ENCODE measurements at regions not wholly inside any gene's neighbourhood (a gene's known extent, or its start where the extent isn't known, plus 50 kb on each side); places are given as distances from the start of the nearest gene placed in this dataset.

DNA sequence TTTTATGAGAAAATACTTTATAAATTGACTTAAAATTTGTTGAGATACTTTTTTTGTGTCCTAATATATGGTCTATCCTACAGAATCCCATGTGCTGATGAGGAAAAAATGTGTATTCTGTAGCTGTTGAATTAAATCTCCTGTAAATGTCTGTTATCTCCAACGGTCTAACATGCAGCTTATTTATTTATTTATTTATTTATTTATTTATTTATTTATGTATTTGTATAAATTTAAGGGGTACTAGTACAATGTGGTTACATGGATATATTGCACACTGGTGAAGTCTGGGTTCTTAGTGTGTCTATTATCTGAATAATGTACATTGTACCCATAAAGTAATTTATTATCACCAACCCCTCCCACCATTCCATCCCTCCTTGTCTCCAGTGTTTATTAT lies 315.5 kb downstream of the TENT5A start:
- no peak for DNase-seq
- no peaks in the 10 kb centered on the region for H3K4me1 ChIP-seq
- no peak overlapping the region for H3K27ac ChIP-seq
- no peaks in the 10 kb centered on the region for H3K9me3 ChIP-seq
- no peaks in the 10 kb centered on the region for H3K36me3 ChIP-seq (ENCODE audit: low read depth, missing control alignments)
- TF ChIP-seq, protein P1, sequence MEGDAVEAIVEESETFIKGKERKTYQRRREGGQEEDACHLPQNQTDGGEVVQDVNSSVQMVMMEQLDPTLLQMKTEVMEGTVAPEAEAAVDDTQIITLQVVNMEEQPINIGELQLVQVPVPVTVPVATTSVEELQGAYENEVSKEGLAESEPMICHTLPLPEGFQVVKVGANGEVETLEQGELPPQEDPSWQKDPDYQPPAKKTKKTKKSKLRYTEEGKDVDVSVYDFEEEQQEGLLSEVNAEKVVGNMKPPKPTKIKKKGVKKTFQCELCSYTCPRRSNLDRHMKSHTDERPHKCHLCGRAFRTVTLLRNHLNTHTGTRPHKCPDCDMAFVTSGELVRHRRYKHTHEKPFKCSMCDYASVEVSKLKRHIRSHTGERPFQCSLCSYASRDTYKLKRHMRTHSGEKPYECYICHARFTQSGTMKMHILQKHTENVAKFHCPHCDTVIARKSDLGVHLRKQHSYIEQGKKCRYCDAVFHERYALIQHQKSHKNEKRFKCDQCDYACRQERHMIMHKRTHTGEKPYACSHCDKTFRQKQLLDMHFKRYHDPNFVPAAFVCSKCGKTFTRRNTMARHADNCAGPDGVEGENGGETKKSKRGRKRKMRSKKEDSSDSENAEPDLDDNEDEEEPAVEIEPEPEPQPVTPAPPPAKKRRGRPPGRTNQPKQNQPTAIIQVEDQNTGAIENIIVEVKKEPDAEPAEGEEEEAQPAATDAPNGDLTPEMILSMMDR (IDR thresholded peaks at IDR 0.05): no peak
- TF ChIP-seq POLR2A (IDR thresholded peaks at IDR 0.05): no peak
- H3K27me3 ChIP-seq: no peaks in the 10 kb centered on the region
- 51 to 67% methylated on average over 1 of the region's 1 CpG for WGBS, 2 donors
- intact Hi-C loops (cut with DNase I; ENCODE audit: low total_unique reads): no loop called here
- H3K4me3 ChIP-seq: no peak overlapping the region

DNA sequence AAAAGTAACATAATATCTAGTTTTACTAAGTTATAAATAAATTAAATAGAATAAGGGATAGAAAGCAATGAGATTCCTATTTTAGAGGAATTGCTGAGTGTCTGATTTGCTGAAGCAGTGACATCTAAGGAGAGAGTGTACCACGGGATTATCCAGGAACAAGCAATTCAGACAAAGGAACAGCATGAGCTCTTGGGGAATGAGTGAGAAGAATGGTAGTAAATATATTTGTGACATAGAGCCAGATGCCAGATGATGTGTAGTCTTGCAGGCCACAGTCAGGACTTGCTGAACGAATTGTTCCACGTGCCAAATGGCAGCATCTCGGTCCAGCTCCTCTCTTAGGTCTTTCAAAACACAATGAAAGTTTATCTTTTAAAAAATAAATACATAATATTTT lies 339.2 kb downstream of the TENT5A start:
- TF ChIP-seq, protein P1 (IDR thresholded peaks at IDR 0.05): no peak
- no peak for TF ChIP-seq POLR2A (IDR thresholded peaks at IDR 0.05)
- 37 to 46% methylated on average over 4 of the region's 4 CpGs for WGBS, 2 donors
- no peaks in the 10 kb centered on the region for H3K9me3 ChIP-seq
- no peak for DNase-seq
- H3K36me3 ChIP-seq (ENCODE audit: low read depth, missing control alignments): no peaks in the 10 kb centered on the region
- H3K27ac ChIP-seq: no peak overlapping the region
- intact Hi-C loops (cut with DNase I; ENCODE audit: low total_unique reads): no loop called here
- H3K27me3 ChIP-seq: no peaks in the 10 kb centered on the region
- H3K4me3 ChIP-seq: no peak overlapping the region
- no peaks in the 10 kb centered on the region for H3K4me1 ChIP-seq

DNA sequence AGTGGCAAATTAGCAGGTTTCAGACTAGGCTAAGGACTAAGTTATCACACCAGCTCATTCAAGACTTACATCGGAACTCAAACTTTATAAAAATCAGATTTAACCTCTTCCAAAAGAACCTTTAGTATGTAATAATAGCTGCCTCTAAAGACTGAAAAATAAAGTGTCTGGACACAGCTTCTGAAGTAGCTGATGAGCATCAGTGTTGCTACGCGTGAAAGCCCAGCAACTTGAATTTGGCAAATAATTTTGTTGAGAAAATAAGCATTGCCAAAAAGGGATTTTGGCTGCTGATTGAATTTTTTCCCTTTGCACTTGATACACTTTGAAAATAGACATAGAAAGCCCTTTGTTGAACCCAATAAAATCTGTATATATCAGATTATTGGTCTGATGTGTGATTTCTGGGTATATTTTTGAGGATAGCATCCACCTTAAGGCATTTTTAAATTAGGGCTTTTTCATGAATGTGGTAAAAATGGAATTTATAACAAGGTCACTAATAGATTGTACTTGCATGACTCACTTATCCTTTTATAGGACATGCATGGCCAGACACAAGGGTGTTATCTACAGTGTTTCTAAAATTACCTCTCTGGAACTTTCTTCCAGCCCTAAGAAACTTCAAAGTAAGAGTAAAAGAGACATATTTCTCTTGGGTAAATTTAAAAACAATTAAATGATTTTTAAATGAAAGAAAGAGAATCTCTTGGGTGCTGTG lies 350.4 kb downstream of the TENT5A start:
- Histone ChIP-seq H3K9me3 (no peaks in the 10 kb centered on the region), H3K27me3 (no peaks in the 10 kb centered on the region), H3K4me1 (peaks cover 7% of the 10 kb centered on the region), H3K27ac (no peak overlapping the region), H3K4me3 (no peak overlapping the region), H3K36me3 (ENCODE audit: low read depth, missing control alignments) (no peaks in the 10 kb centered on the region)
- DNase-seq: no peak
- intact Hi-C loops (cut with DNase I; ENCODE audit: low total_unique reads): no loop called here
- WGBS, 2 donors: 31 to 40% methylated on average over 3 of the region's 3 CpGs
- TF ChIP-seq, protein P1 (IDR thresholded peaks at IDR 0.05): no peak
- no peak for TF ChIP-seq POLR2A (IDR thresholded peaks at IDR 0.05)

DNA sequence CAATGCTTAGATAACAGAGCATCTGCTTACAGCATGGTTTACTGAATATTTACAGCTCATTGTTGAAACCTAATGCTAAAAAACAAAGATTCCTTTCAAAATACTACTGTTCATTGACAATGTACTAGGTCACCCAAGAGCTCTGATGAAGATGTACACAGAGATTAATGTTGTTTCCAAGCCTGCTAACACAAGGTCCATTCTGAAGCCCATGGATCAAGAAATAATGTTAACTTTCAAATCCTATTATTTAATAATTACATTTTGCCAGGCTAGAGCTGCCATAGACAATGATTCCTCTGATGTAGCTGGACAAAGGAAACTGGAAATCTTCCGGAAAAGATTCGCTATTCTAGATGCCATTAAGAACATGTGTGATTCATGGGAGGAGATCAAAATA lies 355.6 kb downstream of the TENT5A start:
- intact Hi-C loops (cut with DNase I; ENCODE audit: low total_unique reads): no loop called here
- 59 to 80% methylated on average over 2 of the region's 2 CpGs for WGBS, 2 donors
- Histone ChIP-seq H3K36me3 (ENCODE audit: low read depth, missing control alignments) (no peaks in the 10 kb centered on the region), H3K27me3 (no peaks in the 10 kb centered on the region), H3K9me3 (no peaks in the 10 kb centered on the region), H3K4me1 (peaks cover under 1% of the 10 kb centered on the region), H3K4me3 (no peak overlapping the region), H3K27ac (no peak overlapping the region)
- TF ChIP-seq POLR2A (IDR thresholded peaks at IDR 0.05): no peak
- TF ChIP-seq, protein P1 (IDR thresholded peaks at IDR 0.05): no peak
- no peak for DNase-seq

DNA sequence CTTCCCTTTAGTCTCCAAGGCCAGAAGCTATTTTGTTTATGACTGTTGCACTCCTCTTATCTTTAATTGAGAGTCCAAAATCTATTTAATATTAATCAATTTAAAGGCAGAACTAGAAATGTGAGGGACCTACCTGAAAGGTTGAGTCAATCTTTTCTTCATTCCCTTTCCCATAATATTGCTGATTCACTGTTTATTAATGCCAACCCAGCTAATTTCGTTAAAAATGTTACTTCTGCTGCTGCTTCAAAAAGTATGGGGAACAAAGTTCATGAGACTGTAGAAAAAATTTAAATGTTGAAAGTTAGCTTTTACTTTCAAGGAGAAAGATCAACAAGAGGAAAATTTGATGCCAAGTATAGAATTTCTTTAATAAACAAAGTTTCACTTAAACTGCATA lies 365.3 kb downstream of the TENT5A start:
- H3K27me3 ChIP-seq: no peaks in the 10 kb centered on the region
- H3K4me1 ChIP-seq: no peaks in the 10 kb centered on the region
- intact Hi-C loops (cut with DNase I; ENCODE audit: low total_unique reads): no loop called here
- 48 to 49% methylated on average over 1 of the region's 1 CpG for WGBS, 2 donors
- H3K9me3 ChIP-seq: no peaks in the 10 kb centered on the region
- H3K27ac ChIP-seq: no peak overlapping the region
- TF ChIP-seq, protein P1 (IDR thresholded peaks at IDR 0.05): no peak
- TF ChIP-seq POLR2A (IDR thresholded peaks at IDR 0.05): no peak
- no peak for DNase-seq
- H3K36me3 ChIP-seq (ENCODE audit: low read depth, missing control alignments): no peaks in the 10 kb centered on the region
- H3K4me3 ChIP-seq: no peak overlapping the region

Data from testis (tissue), 2 donors.